Superior temporal gyrus (tissue), 1 donor: ENCODE measurements at regions not wholly inside any gene's neighbourhood (a gene's known extent, or its start where the extent isn't known, plus 50 kb on each side); places are given as distances from the start of the nearest gene placed in this dataset.
"Not testable (repeated sequence)": the region's sequence is repeated elsewhere in the genome, so short reads cannot be mapped to it uniquely, and the experiment has no call there.

Experiments used
- DNase-seq: peaks from one replicate; pipeline ENCODE4 v3.0.0-alpha.2; 2016; ENCODE audit errors: extremely low spot score

GRCh38 chr14:19241451-19241850, 192.7 kb downstream of the POTEG start:
- not testable (repeated sequence) for DNase-seq

DNA sequence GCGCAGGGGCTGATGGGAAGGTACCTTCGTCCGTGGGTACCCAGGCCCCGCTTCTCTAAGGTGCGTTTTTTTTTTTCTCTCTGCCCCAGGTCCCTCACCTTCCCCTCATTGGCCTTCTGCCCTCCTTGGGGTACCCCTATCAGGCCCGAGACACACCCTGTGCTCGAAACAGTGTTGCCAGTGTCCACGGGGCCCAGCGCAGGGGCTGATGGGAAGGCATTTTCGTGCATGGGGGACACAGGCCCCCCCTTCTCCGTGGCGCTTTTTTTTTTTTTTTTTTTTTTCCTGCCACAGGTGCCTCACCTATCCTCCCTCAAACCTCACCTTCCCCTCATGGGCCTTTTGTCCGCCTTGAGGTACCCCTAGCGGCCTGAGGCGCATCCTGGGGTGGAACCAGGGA, 191.6 kb downstream of the POTEG start:
- DNase-seq, result not testable (repeated sequence)

DNA sequence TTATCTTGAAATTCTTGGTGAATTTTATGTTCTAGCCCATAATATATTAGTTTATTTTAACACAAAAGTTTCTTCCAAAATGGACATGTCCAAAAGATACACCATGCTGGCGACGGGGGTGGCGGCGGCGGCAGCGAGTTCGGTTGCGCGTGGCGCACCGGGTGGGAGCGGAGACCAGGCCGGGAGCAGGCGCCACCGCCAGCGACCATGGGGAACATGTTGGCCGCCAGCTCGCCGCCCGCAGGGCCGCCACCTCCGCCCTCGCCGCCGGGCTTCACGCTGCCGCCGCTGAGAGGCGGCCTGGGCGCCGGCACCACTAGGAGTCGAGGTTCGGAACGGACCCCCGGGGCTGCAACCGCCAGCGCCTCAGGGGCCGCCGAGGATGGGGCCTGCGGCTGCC, 167.2 kb downstream of the POTEG start:
- not testable (repeated sequence) for DNase-seq

- DNase-seq, result not testable (repeated sequence)
Measured at GRCh38 chr14:19267636-19268035, 166.5 kb downstream of the POTEG start.

DNA sequence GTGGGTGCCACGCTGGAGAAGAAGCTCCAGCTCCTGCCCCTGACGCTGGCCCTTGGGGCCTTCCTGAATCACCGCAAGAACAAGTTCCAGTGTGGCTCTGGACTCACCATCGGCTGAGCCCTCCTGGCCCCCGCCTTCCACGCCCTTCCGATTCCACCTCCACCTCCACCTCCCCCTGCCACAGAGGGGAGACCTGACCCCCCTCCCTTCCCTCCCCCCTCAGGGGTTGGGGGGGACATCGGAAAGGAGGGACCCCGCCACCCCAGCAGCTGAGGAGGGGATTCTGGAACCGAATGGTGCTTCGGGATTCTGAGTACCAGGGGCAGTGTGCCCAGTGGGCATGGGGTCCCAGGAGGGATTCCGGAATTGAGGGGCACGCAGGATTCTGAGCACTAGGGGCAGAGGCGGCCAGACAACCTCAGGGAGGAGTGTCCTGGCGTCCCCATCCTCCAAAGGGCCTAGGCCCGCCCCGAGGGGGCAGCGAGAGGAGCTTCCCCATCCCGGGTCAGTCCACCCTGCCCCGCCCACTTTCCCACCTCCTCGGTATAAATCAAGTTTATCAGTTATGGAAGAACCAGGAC, 166.0 kb downstream of the POTEG start:
- not testable (repeated sequence) for DNase-seq

GRCh38 chr14:19272235-19272634, 161.9 kb downstream of the POTEG start:
- DNase-seq, result not testable (repeated sequence)

DNA sequence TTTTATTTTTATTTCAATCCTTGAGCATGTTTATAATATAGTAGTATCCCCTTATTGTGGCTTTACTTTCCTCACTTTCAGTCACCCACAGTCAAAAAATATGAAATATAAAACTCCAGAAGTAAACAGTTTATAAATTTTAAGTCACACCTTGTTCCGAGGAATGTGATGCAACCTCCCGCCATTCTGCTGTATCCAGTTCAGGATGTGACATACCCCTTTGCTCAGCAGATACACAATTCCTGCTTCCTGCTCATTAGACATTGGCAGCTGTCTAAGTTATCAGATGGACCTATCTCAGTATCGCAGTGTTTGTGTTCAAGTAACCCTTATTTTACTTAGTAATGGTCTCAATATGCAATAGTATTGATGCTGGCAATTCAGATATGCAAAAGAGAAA, 144.5 kb downstream of the POTEG start:
- DNase-seq, result not testable (repeated sequence)

GRCh38 chr14:19300243-19300642, 133.9 kb downstream of the POTEG start:
- not testable (repeated sequence) for DNase-seq

DNA sequence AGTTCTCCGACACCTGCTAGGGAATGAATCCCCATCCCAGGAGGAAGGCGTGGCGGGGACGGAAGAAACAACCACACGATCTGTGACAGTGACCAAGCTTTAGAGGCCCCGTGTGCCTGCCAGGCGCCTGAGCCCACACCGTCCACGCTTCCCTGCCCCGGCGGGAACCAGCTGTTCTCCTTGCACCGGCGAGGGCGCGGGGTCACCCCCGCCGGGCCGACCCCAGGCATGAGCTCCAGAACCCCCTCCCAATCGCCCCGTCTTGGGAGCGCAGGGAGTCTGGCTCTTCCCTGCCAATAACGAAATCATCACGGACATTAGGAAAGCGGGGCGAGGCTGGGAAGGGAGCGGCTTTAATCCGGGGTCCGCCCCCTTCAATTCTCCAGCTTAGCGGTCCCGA, 133.3 kb downstream of the POTEG start:
- DNase-seq, result not testable (repeated sequence)

GRCh38 chr14:19303844-19304243, 130.3 kb downstream of the POTEG start:
- not testable (repeated sequence) for DNase-seq

GRCh38 chr14:19304442-19304841, 129.7 kb downstream of the POTEG start:
- DNase-seq, result not testable (repeated sequence)

- not testable (repeated sequence) for DNase-seq
Measured at GRCh38 chr14:19304918-19305317, 129.2 kb downstream of the POTEG start.

GRCh38 chr14:19305776-19306175, 128.4 kb downstream of the POTEG start:
- DNase-seq, result not testable (repeated sequence)

DNA sequence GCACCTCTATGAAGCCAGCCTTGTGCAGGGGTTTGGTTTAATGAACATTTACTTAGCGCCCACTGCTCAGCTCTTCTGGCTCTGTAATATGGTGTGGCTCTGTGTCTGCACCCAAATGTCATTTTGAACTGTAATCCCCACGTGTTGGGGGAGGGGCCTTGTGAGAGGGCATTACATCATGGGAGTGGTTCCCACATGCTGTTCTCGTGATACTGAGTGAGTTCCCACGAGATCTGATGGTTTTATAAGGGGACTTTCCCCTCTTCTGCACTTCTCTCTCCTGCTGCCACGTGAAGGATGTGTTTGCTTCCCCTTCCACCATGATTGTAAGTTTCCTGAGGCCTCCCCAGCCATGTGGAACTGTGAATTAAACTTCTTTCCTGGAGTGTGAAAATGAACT, 127.7 kb downstream of the POTEG start:
- not testable (repeated sequence) for DNase-seq

- not testable (repeated sequence) for DNase-seq
Measured at GRCh38 chr14:19311023-19311422, 123.1 kb downstream of the POTEG start.

DNA sequence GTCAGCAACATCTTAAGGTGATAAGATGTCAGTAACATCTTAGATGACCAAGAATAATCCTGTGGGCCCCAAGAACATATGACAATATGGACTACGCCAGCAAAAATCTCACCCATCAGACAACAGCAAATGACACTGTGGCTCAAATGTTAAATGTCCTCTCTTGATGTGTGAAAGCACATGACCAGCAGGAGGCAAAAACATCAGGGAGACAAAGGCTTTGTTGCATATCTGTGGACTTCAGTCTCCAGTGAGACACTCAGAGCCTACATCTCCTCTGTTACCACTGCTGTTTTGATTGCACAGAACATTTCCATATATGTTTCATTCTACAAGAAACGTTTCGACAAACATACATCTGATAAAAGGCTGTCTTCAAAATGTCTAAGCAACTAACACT, 103.5 kb downstream of the POTEG start:
- DNase-seq, result not testable (repeated sequence)

GRCh38 chr14:19337232-19338059, 96.7 kb downstream of the POTEG start:
- not testable (repeated sequence) for DNase-seq

- DNase-seq, result not testable (repeated sequence)
Measured at GRCh38 chr14:19338060-19338372, 96.1 kb downstream of the POTEG start.

DNA sequence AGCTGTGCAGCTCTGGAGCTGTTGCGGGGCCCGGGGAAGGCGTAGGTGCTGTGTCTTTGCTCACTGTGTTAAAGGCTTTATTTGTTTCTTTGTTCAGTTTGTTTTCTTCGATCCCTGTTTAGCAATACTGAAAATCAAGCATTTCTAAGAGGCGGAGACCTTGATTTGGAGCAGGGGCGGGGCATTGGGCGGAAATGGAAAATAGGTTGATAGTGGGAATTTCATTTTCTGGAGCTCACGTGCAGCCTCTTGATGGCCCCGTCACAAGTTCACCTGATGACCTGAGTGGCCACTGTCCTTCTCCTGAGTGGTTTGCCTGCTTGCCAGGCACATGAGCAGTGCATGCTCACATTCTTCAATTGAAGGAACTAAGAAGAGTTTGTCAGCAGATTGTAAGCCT, 93.2 kb downstream of the POTEG start:
- not testable (repeated sequence) for DNase-seq

- not testable (repeated sequence) for DNase-seq
Measured at GRCh38 chr14:19341627-19342026, 92.5 kb downstream of the POTEG start.

DNA sequence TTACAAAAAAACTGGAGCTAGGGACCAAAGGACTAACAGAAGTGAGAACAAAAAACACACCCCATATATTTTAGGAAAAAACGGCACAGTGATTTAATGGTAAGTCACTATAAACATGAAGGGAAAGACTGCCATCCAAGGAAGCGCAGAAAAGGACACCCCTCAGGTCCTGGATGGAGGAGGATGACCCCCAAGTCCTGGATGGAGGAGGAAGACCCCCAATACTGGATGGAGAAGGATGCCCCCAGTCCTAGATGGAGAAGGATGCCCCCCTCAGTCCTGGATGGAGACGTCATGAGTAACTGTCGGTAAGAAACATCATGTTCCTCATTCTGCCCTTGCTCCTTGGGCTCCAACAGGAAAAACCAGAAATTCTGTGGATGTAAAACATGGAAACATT, 89.9 kb downstream of the POTEG start:
- DNase-seq, result not testable (repeated sequence)

- DNase-seq, result not testable (repeated sequence)
Measured at GRCh38 chr14:19344689-19345088, 89.5 kb downstream of the POTEG start.

GRCh38 chr14:19345298-19345911, 88.7 kb downstream of the POTEG start:
- DNase-seq, result not testable (repeated sequence)
